NCI-H446 (cell line): ENCODE measurements at regions not wholly inside any gene's neighbourhood (a gene's known extent, or its start where the extent isn't known, plus 50 kb on each side); places are given as distances from the start of the nearest gene placed in this dataset.

Experiments used
- DNase-seq, 2 experiments: peaks; one replicate each; lab custom pipeline; 2025; lab: John Stamatoyannopoulos, UW

DNA sequence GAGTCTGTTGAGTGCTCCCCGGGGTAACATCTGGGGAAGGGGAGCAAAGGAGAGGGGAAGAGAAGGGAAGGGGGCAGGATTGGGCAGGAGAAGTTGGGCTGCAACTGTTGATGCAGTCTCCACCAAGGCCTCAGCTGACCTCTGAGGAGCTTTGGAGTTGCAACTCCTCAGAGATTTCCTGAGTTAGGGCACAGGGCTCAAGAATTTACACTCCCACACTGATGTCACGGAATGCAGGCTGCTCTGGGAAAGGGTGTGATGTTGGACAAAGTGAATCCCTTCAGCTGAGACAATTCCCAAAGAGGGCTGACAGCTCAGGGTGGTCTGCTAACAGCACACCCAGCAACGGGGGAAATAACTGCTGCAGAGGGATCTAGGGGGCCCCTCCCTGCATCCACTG lies 295.6 kb downstream of the PCNX1 start:
- no peak for DNase-seq

- no peak for DNase-seq
These were observed 296.0 kb downstream of the PCNX1 start for GRCh38 chr14:71203306-71203705.

DNA sequence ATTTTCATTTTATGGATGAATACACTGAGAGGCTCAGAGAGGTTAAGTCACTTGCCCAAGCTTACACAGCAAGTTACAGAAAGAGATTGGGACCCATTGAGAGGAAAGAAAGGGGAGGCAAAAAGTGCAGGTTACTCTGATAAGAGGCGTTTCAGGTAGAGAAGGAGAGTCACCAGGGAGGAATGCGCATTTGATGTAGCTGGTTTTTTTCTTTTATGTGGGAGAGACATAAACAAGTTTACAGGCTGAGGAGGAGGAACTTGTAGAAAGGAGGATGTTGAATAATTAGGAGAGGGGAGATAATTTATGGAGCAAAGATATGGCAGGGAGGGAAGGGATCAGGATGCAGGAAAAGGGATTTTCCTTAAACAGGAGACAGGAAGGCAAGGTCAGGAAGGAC lies 297.0 kb downstream of the PCNX1 start:
- DNase-seq, result no peak

DNA sequence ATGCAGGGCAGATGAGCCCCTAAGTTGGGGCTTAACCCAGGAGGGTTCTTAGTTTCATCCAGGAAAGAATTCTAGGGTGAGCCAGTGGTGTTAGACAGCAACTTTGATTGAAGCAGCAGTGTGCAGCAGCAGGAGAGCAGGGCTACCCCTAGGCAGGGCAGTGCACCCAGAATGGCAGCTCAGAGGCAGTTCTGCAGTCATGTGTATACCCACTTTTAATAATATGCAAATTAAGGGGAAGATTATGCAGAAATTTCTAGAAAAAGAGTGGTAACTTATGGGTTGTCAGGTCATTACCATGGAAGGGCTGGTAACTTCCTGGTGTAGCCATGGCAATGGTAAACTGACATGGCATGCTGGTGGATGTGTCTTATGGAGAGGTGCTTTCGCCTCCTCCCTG lies 297.5 kb downstream of the PCNX1 start:
- DNase-seq, result no peak

DNA sequence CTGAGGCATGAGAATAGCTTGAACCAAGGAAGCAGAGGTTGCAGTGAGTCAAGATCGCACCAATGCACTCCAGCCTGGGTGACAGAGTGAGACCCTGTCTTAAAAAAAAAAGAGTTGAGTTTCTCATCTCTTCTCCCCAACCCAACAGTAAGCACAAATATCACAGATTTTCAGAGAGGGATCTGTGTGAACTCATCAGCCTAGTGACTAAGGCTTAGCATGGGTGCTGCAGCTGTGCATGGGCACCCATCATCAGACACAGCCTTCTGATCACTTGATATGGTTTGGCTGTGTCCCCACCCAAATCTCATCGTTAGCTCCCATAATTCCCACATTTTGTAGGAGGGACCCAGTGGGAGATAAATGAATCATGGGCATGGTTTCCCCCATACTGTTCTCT lies 298.9 kb downstream of the PCNX1 start:
- no peak for DNase-seq

DNA sequence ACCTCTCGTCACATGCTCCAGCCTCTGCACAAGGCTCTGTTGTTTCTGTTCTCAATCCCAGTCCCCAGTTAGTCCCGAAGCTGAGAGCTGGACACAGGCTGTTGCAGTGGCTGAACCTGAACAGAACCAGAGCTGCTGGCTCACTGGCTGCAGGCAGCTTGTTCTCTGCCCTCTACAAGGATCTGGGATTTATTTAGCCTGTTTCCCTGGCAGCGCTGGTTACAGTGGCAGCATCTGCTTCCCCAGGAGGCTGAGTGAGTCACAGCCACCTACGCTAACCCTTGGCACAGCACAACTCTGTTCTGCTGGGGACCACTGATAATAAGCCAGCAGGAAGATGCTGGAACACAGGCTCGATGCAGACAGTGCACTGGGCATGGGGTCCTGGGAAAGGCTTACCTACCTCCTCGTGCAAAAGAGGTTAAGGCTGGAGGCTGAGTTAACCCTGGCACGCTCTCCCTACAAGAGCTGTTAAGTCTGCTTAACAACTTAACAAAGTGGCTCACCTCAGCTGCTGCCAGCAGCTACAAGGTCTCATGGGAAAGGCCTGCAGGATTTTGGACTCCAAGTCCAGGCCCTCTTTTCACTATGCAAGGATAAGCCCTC lies 299.6 kb downstream of the PCNX1 start:
- peak; percentile 54 to 81 for DNase-seq

- no peak for DNase-seq
These were observed 301.6 kb downstream of the PCNX1 start for GRCh38 chr14:71208702-71209357.

GRCh38 chr14:71209888-71210287 lies 302.6 kb downstream of the PCNX1 start:
- DNase-seq, result no peak

GRCh38 chr14:71212093-71212492 lies 304.8 kb downstream of the PCNX1 start:
- no peak for DNase-seq

GRCh38 chr14:71212683-71213107 lies 305.4 kb downstream of the PCNX1 start:
- no peak for DNase-seq

DNA sequence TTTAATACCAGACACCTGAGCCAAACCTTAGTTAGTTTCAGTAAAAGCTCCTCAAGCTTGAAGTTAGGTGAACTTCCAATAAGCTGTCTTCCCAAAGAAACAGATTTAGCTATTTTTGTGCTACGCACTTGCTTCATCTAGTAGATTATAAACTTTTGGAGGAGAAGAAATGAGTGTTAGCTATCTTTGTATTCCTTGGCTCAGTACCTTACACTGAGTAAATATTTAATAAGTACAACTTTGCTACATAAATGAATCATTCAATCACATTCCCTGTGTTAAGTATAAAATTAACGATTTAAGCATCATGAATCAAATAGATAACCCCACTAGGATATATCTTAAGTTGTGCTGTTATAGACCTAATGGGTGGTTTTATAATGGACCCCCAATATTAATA lies 307.0 kb downstream of the PCNX1 start:
- DNase-seq, result no peak

- no peak for DNase-seq
These were observed 313.2 kb downstream of the PCNX1 start for GRCh38 chr14:71220462-71220861.

DNA sequence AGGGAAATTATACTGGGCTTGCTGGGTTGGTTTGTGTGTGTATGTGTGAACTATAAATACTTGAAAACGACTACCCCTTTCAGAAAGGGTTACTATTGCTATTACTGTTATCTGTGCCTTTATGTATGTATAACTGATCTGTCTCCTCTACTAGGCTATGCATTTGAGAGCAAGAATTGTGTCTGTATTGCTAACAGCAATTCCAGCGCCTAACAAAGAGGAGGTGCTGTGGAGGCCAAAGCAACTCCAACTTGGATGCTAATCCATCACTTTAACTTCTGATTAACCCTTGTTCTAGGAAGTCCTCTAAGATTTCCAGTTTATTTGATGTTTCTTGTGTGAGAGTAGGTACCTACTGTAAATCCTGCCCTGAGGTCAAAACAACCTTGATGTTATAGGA lies 313.9 kb downstream of the PCNX1 start:
- DNase-seq, result no peak

DNA sequence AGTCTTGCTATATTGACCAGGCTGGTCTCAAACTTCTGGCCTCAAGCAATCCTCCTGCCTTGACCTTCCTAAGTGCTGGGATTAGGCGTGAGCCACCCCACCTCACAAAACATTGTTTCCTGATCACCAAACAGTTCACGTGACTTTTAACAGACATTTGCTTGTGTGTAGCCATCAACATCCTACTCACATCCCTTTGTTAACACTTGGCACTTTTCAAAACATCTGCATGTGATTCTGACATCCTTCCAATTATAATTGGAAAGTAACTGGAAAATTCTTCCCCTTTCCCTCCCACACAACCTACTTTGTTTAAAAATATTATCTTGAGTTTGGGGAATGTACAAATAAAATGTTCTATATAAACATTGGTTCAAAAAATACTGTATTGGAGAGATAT lies 317.9 kb downstream of the PCNX1 start:
- DNase-seq, result no peak

- no peak for DNase-seq
These were observed 321.5 kb downstream of the PCNX1 start for GRCh38 chr14:71228711-71229110.

- DNase-seq, result no peak
These were observed 322.6 kb downstream of the PCNX1 start for GRCh38 chr14:71229875-71230274.

- no peak for DNase-seq
These were observed 323.6 kb downstream of the PCNX1 start for GRCh38 chr14:71230897-71231296.

DNA sequence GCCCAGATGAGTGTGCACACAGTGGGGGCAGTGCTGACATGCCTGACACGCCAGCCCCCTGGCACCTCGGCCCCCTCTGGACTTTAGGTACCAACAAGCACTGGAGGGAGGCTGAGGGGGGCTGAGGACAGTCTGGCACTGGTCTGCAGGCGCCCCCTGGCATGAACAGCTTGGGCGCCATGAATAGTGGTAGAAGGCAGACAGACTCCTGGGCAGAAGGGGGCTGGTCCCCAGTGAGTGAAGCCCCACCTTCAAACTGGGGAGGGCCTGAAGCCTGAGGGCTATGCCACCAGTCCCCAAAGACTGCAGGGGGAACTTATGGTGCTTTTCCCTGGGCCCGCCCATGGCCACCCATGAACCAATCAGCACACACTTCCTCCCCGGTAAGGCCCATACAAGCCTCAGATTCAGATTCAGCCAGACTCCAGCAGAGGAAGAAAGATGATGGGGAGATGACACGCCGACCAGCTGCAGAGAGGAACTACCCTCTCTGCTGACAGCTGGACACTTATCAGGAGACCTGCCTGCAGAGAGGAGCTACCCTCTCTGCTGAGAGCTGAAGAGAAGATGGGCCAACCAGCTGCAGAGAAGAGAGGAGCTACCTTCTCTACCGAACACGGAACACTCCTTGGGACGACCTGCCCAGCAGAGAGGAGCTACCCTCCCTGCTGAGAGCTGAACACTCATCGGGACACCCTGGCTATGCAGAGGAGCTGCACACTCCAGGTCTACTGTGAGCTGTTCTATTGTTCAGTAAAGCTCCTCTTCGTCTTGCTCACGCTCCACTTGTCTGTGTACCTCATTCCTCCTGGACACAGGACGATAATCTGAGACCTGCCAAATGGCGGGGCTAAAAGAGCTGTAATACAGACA lies 324.5 kb downstream of the PCNX1 start:
- no peak for DNase-seq

- no peak for DNase-seq
These were observed 325.2 kb downstream of the PCNX1 start for GRCh38 chr14:71232506-71232905.

DNA sequence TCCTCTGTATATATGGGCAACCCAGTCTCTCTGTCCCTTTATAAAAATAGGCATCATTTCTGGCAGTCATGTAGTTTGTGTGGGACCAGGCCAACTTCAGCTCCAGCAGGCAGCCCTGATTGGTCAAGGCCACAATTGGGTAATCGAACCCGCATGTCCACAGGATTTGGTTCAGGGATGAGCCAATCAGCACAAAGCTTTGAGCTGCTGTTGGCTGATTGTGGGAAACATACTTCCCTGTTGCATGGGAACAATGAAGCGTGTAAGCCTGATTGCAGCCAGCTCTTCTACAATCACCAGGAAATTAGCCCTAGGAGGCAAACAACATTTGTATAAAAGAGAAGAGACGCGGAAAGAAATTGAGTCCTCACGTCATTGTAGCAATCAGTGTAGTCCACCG lies 328.6 kb downstream of the PCNX1 start:
- peak; percentile 86 to 95 for DNase-seq

DNA sequence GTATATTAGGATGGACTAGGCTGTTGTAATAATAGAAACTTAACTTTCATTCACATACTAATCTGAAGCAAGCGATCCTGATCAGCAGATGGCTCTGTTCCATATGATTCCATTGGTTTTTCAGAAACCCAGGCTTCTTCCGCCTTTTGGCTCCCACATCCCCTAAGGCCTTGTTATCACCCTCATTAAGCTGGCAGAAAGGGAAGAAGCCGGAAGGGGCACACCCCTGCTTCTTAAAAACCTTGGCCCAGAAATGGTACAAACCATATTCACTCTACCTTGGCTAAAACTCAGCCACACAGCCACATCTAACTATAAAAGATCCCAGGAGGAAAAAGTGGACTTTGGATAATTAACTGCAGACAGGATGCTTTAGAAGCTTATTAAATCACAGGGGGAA lies 329.2 kb downstream of the PCNX1 start:
- peak; percentile 67 to 68 for DNase-seq

GRCh38 chr14:71237556-71237955 lies 330.3 kb downstream of the PCNX1 start:
- DNase-seq, result no peak

GRCh38 chr14:71238835-71239234 lies 331.6 kb downstream of the PCNX1 start:
- DNase-seq, result no peak
